HEK293T (cell line): ENCODE measurements at regions not wholly inside any gene's neighbourhood (a gene's known extent, or its start where the extent isn't known, plus 50 kb on each side); places are given as distances from the start of the nearest gene placed in this dataset.

Experiments
- CTCF ChIA-PET: fragments of 350-600 bp; formaldehyde crosslinking; extraction: SDS; loops from one replicate; lab custom pipeline; 2021; ENCODE audit warnings: antibody characterized with exemption, inconsistent platforms; lab: Yijun Ruan, JAX
- POLR2A ChIA-PET: fragments of 350-600 bp; formaldehyde crosslinking; extraction: SDS; loops from one replicate; lab custom pipeline; 2020; ENCODE audit warnings: antibody characterized with exemption, inconsistent platforms; lab: Yijun Ruan, JAX
- DNase-seq: peaks from one replicate; pipeline ENCODE4 v3.0.0; 2012; ENCODE audit warnings: mixed read lengths; ENCODE audit errors: extremely low spot score
- ARNT ChIP-seq: fragments of 450-650 bp; IDR thresholded peaks from 2 replicates; pipeline ENCODE4 v1.6.1; 2017; ENCODE audit warnings: mild to moderate bottlenecking
- BHLHE40 ChIP-seq: fragments of 450-650 bp; IDR thresholded peaks from 2 replicates; pipeline ENCODE4 v1.6.1; 2016; ENCODE audit warnings: mild to moderate bottlenecking, moderate library complexity, borderline replicate concordance
- CTBP1 ChIP-seq: fragments of 450-650 bp; IDR thresholded peaks from 2 replicates; pipeline ENCODE4 v1.6.1; 2016; ENCODE audit warnings: borderline replicate concordance
- ELF4 ChIP-seq: fragments of 450-650 bp; IDR thresholded peaks from 2 replicates; pipeline ENCODE4 v1.6.1; 2017; ENCODE audit warnings: antibody characterized with exemption
- FOXA1 ChIP-seq: fragments of 450-650 bp; IDR thresholded peaks from 2 replicates; pipeline ENCODE4 v1.6.1; 2016; ENCODE audit warnings: mild to moderate bottlenecking
- FOXK2 ChIP-seq: fragments of 450-650 bp; IDR thresholded peaks from 2 replicates; pipeline ENCODE4 v1.6.1; 2016; ENCODE audit warnings: mild to moderate bottlenecking
- FOXM1 ChIP-seq: fragments of 450-650 bp; IDR thresholded peaks from 2 replicates; pipeline ENCODE4 v1.6.1; 2017; ENCODE audit warnings: mild to moderate bottlenecking, borderline replicate concordance
- HDGF ChIP-seq: fragments of 450-650 bp; IDR thresholded peaks from 2 replicates; pipeline ENCODE4 v1.6.1; 2017; ENCODE audit warnings: antibody characterized with exemption, borderline replicate concordance
- L3MBTL2 ChIP-seq: fragments of 450-650 bp; conservative IDR thresholded peaks from 2 replicates; pipeline ENCODE4 v1.6.1; 2016; ENCODE audit warnings: mild to moderate bottlenecking
- LEF1 ChIP-seq: fragments of 450-650 bp; IDR thresholded peaks from 2 replicates; pipeline ENCODE4 v1.6.1; 2017; ENCODE audit warnings: mild to moderate bottlenecking, borderline replicate concordance
- NFRKB ChIP-seq: fragments of 450-650 bp; IDR thresholded peaks from 2 replicates; pipeline ENCODE4 v1.6.1; 2016; ENCODE audit warnings: mild to moderate bottlenecking, moderate library complexity
- SP1 ChIP-seq: fragments of 450-650 bp; IDR thresholded peaks from 2 replicates; pipeline ENCODE4 v1.6.1; 2017
- SUZ12 ChIP-seq: fragments of 450-650 bp; IDR thresholded peaks from 2 replicates; pipeline ENCODE4 v1.6.1; 2016; ENCODE audit warnings: mild to moderate bottlenecking
- TARDBP ChIP-seq: fragments of 450-650 bp; IDR thresholded peaks from 2 replicates; pipeline ENCODE4 v1.6.1; 2016
- ZNF384 ChIP-seq: fragments of 450-650 bp; IDR thresholded peaks from 2 replicates; pipeline ENCODE4 v1.6.1; 2016
- TF ChIP-seq, protein P1 (sequence below): fragments of 450-650 bp; IDR thresholded peaks from 2 replicates; pipeline ENCODE4 v1.6.1; 2016

DNA sequence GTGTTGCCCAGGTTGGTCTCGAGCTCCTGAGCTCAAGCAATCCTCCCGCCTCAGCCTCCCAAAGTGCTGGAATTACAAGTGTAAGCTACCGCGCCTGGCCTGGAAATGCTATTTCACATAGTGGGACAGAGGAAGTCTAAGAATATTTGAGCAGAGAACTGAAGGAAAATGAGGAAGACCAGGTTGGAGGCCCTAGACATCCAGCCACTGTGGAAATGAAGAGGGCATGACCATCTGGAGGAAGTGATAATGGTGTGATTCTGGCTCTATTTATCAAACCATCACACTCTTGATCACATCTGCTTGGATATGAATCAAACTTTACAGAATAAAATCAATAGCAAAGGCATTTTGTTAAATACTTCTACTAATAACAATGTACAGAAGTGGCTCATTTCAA is 65.9 kb upstream of the ARHGEF3 start:
- TF ChIP-seq CTBP1 (no peak), SUZ12 (no peak), L3MBTL2 (no peak), LEF1 (no peak), ARNT (no peak), ZNF384 (no peak), TARDBP (no peak), HDGF (no peak), NFRKB (no peak), FOXK2 (no peak), BHLHE40 (no peak)
- POLR2A ChIA-PET = no interaction called here
- no peak for DNase-seq
- CTCF ChIA-PET = no interaction called here

DNA sequence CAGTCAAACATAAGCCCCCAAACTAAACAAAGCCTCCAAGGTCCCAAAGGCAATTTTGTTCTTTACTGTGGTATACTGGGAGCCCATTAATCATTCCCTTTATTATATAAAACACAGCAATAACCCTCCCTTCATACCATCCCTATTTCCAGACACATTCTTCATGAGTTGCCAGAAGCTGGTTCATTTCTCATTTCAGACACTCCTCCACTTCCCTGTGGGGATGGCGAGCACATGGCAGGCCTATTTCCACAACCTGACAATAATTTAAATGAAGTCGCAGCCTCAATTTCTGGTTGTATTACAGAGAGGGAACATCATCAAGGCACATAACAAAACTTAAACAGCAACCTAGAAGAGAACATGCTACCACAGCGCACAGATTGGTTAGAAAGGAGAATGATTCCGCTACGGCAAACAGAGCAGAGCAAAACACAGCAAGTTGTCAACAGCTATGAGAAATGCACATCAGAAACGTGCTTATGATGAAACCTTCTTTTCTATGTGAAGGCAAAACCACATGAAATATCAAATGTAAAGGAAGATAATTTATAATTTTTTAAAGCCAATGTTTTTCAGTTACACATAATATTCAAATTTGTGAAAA is 63.3 kb upstream of the ARHGEF3 start:
- CTCF ChIA-PET = interaction anchor here (0.6 kb wide), 1 partner anchor 34 kb away, joined by 3 read pairs; no protein-coding TSS in a partner anchor
- POLR2A ChIA-PET = no interaction called here

DNA sequence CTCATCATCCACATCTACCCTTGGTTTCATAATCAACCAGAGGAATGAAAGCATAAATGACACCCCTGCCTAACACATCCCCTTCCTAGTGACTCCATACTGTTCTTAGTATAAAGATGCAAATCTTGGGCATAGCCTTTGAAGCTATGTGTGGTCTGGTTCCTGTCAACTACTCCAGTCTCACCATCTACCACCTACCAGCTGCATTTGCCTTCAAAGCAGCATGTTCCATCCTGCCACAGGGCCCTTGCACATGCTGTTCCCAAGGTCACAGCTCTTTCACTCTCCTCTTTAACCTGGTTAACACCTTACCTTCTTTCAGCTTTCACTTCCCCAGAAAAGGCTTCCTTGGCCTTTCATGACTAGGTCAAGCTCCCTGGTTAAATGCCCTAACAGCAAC is 62.3 kb upstream of the ARHGEF3 start:
- ChIA-PET CTCF (no interaction called here), POLR2A (no interaction called here)
- DNase-seq = no peak
- no peak for TF ChIP-seq NFRKB

More for the DNA sequence above, 63.3 kb upstream of the ARHGEF3 start:
- TF ChIP-seq L3MBTL2 (no peak), SUZ12 (no peak), FOXM1 (no peak), HDGF (no peak), SP1 (no peak), FOXK2 (no peak), LEF1 (no peak)
- TF ChIP-seq, protein P1, sequence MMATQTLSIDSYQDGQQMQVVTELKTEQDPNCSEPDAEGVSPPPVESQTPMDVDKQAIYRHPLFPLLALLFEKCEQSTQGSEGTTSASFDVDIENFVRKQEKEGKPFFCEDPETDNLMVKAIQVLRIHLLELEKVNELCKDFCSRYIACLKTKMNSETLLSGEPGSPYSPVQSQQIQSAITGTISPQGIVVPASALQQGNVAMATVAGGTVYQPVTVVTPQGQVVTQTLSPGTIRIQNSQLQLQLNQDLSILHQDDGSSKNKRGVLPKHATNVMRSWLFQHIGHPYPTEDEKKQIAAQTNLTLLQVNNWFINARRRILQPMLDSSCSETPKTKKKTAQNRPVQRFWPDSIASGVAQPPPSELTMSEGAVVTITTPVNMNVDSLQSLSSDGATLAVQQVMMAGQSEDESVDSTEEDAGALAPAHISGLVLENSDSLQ = no peak
- no peak for DNase-seq

DNA sequence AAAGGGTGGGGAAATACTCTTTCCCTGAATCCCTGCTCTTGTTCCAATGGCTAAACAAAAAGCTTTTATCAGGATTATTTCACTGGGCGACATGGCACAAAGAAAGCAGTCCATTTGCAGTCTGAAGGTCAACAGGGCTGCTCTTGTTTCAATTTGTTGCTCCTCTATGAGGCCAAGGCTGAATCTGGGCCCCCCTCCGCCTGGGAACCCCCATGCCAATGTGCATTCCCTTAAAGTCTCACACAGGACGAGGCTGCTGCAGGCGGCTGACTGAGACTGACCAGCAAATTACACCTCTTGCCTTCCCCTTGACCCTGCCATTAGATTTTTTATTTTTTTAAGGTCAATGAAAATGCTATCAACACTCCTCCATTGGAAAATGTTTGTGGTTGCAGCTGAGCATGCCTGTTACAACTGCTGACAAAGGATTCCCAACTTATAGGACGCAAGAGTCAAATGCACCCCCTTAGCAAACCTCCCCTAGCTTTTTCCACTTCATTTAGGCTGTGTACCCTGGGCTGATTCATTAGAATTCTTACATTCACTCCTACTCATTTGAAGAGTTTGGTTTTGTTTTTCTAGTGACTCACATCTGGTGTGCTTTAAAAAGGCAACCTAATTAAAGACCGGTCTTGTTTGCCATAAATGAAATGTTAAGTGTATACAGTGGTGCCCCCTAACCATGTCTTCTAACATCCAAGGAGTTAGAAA is 60.8 kb upstream of the ARHGEF3 start:
- DNase-seq = no peak
- ChIA-PET CTCF (interaction anchor here (1.3 kb wide), 1 partner anchor 126 kb away, joined by 9 read pairs; no protein-coding TSS in a partner anchor), POLR2A (no interaction called here)
- no peak for TF ChIP-seq FOXM1
- no peak for TF ChIP-seq HDGF
- TF ChIP-seq BHLHE40 = no peak
- TF ChIP-seq, protein P1 = no peak

DNA sequence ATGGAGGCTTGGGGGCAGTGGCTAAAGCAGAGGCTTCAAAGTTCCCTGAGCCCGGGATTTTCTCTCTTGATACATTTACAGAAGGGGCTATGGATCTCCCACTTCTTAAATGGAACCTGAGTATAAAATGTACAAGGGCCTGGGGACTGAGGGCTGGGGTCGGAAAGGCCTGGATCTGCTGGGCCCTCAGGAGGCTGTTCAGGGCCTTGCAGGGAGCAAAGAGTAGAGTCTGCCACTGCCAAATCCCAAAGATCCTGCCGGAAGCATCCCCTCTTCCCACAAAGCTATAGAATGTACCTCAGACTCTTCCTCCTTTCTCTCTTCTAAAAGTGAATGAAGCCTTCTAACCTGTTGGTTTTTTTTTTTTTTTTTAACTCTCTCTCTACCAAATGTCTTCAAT is 59.8 kb upstream of the ARHGEF3 start:
- no peak for DNase-seq
- POLR2A ChIA-PET = no interaction called here
- CTCF ChIA-PET = no interaction called here
- TF ChIP-seq FOXK2 (no peak), FOXM1 (no peak), NFRKB (no peak), SP1 (no peak), L3MBTL2 (no peak), FOXA1 (no peak), LEF1 (no peak), SUZ12 (no peak), ARNT (no peak), ELF4 (no peak), HDGF (no peak), TARDBP (no peak)
- TF ChIP-seq, protein P1 = no peak

DNA sequence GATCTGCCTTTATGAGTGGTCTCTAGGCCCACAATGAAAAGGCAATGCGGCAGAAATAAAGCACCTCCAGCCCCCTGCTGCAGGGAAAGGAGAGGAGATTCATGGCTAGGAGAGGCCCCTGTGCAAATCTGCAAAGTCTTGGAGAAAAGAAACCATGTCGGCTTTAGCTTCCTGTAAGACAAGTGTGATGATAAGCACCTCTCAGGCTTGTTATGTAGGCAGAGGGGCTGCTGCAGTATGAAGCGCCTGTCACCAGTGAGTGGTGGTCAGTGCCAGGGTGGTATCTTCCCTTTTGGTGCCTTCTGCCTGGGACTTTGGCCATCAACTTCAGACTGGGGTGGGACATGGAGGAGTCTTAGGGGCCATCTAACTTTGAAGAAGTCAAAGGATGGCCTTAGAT is 59.2 kb upstream of the ARHGEF3 start:
- POLR2A ChIA-PET = no interaction called here
- no peak for DNase-seq
- CTCF ChIA-PET = no interaction called here
- TF ChIP-seq ARNT = no peak
- no peak for TF ChIP-seq FOXK2
- TF ChIP-seq ELF4 = no peak
- TF ChIP-seq FOXM1 = no peak
- TF ChIP-seq SUZ12 = no peak
- TF ChIP-seq FOXA1 = no peak
- TF ChIP-seq CTBP1 = no peak
- TF ChIP-seq SP1 = no peak
- no peak for TF ChIP-seq BHLHE40
- no peak for TF ChIP-seq TARDBP
- TF ChIP-seq L3MBTL2 = no peak
- TF ChIP-seq LEF1 = no peak

DNA sequence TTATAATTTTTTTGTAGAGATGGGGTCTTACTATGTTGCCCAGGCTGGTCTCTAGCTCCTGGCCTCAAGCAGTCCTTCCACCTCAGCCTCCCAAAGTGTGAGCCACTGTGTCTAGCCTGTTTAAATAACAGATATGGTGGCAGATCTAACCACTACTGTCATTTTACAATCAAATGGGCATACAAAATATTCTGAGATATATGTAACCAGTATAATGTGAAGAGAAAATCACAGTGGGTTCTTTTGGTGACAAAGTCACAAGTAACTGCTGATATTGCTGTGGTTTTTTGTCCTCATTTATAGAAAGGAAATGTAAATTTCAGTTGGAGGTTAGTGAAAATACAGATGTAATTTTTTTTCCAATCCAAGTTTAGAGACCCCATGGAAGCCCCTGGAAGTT is 58.6 kb upstream of the ARHGEF3 start:
- DNase-seq = no peak
- POLR2A ChIA-PET = no interaction called here
- no peak for TF ChIP-seq ARNT
- TF ChIP-seq TARDBP = no peak
- no peak for TF ChIP-seq BHLHE40
- TF ChIP-seq, protein P1 = no peak
- no peak for TF ChIP-seq ZNF384
- no peak for TF ChIP-seq SP1
- no peak for TF ChIP-seq FOXM1
- TF ChIP-seq HDGF = no peak
- TF ChIP-seq FOXA1 = no peak
- TF ChIP-seq ELF4 = no peak
- TF ChIP-seq L3MBTL2 = no peak
- TF ChIP-seq NFRKB = no peak
- TF ChIP-seq CTBP1 = no peak
- no peak for TF ChIP-seq LEF1
- TF ChIP-seq FOXK2 = no peak
- CTCF ChIA-PET = no interaction called here
